HG02840 (cell line): ENCODE measurements at regions not wholly inside any gene's neighbourhood (a gene's known extent, or its start where the extent isn't known, plus 50 kb on each side); places are given as distances from the start of the nearest gene placed in this dataset.
"Not testable (repeated sequence)": the region's sequence is repeated elsewhere in the genome, so short reads cannot be mapped to it uniquely, and the experiment has no call there.

Experiments used
- ATAC-seq: cut with Tn5 transposase; IDR thresholded peaks from one replicate; pipeline ENCODE4 v1.9.1; 2021; ENCODE audit warnings: mild to moderate bottlenecking, moderate library complexity, moderate number of reproducible peaks; ENCODE audit not compliant: unreplicated experiment, low FRiP score

DNA sequence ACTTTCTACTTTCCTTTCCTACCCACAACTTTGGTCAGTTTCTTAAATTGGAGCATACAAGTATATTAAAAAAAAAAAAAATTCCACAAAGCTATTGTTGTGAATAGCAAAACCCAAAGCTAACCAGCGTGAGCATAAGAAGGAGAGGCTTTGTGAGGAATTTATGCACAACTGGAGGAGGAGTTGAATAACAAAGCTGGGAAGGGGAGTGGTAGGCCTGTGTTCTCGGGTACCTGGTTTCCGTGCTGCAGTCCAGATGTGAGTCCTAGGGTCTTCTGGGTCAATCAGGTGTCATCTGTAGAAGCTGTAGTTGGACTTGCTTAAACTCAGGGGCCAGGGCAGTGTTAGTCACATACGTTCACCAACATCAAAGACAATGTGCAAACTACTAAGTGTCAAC is 422.5 kb upstream of the SGCG start:
- no peak for ATAC-seq

- no peak for ATAC-seq
These were observed 419.1 kb upstream of the SGCG start for GRCh38 chr13:22761709-22762108.

GRCh38 chr13:22765547-22765946 is 415.2 kb upstream of the SGCG start:
- ATAC-seq, result no peak

DNA sequence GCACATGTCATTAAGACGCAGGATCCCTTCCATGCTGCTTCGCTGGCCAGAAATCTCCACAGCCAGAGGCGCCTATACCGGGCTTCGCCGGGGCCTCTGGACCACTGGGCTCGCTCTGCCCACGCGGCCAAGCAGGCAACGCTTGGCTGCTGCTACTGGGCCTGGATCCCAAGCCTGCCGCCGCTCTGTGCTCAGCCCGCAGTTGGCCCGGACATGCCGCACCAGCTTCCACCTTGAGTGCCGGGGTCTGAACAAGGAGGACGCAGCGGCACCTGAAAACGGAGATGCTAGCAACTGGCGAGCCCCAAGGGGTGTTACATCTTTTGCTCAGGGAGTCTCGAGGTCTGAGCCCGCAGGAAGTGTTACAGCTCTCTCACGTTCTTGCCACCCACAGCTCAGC is 409.9 kb upstream of the SGCG start:
- no peak for ATAC-seq

DNA sequence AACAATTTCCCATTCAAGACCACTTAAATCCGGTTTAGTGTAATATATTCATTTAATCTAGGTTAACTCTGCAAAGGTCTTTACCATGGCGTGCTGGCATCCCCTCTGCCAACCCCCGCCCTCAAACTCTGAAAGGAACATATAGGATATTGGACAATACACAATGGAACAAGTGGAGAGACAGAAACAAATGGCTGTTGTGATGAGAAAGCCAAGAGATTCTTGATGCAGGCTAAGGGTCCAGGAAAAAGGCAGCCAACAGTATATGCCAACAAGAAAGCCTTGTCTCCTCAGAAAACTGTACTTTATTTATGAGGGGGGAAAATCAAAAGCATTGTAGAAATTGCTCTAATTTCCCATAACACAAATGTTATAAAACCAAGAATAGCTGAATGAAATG is 407.3 kb upstream of the SGCG start:
- no peak for ATAC-seq

DNA sequence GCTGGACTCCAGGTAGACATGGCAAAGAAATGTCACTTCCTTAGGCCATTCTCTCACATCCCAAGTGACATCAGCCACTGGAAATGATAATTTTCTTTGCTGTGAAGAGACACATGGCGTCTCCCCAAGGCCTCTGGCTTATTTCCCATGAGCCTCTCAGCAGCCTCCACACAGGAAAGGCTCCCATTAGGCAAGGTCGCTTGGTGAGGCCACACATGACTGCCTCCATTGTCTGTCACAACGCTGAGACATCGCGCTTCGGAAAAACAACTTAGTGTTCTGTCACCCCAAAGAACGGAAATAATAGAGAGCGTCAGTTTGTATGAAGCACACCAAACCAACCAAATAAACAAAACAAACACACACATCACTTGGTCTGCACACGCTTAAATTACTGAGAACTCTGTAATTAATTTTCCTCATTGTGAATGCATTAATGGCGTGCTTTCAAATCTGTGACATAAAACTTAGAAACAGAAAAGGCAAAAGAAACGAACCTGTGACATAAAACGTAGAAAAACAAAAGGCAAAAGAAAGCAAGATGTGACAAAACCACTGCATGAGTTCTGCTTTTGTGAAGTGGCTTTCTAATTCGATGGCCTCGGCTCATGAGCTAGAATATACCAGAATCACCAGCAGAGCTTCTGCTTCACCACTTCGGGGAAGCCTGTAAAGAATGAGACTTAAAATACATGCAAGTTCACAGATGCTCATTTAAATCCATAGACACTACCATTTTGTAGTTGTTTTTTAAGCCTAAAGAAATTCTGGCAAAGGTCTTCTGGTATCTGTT is 404.2 kb upstream of the SGCG start:
- no peak for ATAC-seq

- no peak for ATAC-seq
These were observed 403.6 kb upstream of the SGCG start for GRCh38 chr13:22777207-22777606.

- no peak for ATAC-seq
These were observed 391.7 kb upstream of the SGCG start for GRCh38 chr13:22789027-22789593.

GRCh38 chr13:22789916-22790315 is 390.9 kb upstream of the SGCG start:
- no peak for ATAC-seq

GRCh38 chr13:22793598-22794134 is 387.1 kb upstream of the SGCG start:
- no peak for ATAC-seq

DNA sequence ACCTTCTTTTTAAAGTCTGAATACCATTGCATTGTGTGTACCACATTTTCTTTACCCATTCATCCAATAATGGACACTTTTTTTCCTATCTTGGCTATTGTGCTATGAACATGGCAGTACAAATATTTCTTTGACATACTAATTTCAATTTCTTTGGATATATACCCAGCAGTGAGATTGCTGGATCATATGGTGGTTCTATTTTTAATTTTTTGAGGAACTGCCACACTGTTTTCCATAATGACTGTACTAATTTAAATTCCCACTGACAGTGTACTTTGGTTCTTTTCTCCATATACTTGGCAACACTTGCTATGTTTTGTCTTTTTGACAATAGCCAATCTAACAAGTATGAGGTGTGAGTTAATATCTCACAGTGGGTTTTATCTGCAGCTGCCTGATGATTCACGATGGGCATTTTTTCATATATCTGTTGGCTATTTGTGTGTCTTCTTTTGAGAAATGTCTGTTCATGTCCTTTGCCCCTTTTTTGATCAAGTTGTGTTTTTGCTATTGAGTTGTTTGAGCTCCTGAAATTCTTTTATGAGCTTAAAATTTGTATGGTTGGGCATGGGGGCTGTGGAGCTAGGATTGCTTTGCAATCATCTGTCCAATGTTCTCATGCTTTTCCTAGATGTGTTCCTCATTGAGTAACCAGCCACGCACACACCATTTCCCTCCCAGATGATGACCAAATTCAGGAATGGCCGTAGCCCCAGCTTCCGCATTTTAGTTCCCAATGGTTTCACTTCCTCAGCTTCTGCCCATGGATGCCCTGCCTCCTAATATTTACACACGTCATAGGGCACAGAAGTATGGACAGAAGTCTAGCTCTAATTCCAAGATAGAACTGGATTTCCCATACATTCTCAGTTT is 380.0 kb upstream of the SGCG start:
- no peak for ATAC-seq

DNA sequence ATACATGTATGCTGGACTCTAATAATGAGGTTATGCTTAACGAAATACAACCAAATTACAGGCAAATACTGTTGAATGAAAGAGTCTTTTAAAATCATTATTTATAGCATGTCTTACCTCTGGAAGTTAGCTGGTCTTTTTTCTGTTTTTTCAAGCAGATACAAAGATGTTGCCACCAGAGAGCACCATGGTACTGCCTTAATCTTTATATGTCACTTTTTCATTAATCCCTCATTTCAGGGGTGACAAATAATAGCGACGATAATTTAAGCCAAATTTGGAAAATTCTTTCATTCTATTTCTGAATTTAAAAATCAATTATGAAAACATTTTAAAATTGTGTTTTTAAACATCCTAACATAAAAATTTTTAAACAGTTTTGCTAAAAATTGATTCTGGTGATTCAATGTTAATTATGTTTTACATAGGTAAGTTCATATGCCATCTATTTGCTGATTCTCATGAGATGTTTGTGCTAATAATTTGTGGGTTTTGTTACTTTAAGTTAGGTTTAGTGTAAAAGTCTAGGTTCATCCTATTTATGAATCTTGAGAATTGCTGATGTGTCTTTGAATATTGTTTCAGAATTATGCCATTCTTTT is 379.3 kb upstream of the SGCG start:
- no peak for ATAC-seq

- no peak for ATAC-seq
These were observed 368.0 kb upstream of the SGCG start for GRCh38 chr13:22812793-22813192.

- not testable (repeated sequence) for ATAC-seq
These were observed 367.0 kb upstream of the SGCG start for GRCh38 chr13:22813531-22814377.

GRCh38 chr13:22814433-22814832 is 366.3 kb upstream of the SGCG start:
- not testable (repeated sequence) for ATAC-seq

- no peak for ATAC-seq
These were observed 359.2 kb upstream of the SGCG start for GRCh38 chr13:22821589-22821988.

DNA sequence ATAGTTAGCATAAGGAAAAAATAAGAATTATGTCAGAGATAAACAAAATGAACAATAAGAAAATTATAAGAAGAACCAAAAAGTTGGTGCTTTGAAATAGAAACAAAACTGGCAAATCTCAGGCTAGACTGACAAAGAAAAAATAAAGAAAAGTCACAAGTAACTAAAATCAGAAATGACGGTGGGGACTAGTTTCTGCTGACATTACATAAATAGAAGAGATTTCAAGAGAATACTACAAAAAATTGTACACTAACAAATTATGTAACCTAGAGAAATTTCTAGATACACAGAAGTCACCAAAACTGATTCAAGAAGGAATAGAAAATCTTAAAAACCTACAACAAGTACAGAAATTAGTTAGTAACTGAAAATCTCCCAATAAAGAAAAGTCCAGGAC is 355.6 kb upstream of the SGCG start:
- no peak for ATAC-seq

- no peak for ATAC-seq
These were observed 352.7 kb upstream of the SGCG start for GRCh38 chr13:22828081-22828480.

DNA sequence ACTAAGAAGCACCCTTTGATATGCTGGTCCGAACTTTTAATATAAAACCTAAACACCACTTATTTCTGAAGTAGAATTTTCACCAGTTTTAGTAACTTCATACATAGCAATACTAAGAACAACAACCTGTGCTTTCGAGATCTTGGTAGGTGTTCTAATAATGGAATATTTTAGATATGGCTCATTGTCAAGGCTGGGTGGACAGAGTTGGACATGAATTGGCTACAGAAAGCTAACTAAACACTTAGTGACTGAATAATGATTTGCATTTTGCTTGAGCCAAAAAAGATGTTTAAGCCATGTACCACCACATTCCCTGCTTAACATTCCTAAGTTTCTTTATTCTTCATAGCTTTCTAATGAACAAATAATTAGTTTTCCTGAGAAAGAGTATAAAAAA is 344.3 kb upstream of the SGCG start:
- no peak for ATAC-seq
